Ascending aorta (tissue), 2 donors: ENCODE measurements at regions not wholly inside any gene's neighbourhood (a gene's known extent, or its start where the extent isn't known, plus 50 kb on each side); places are given as distances from the start of the nearest gene placed in this dataset.
"Not testable (repeated sequence)": the region's sequence is repeated elsewhere in the genome, so short reads cannot be mapped to it uniquely, and the experiment has no call there.

Source experiments
- DNase-seq, 2 donors: peaks; one replicate each; pipeline ENCODE4 v3.0.0-alpha.2; 2019; ENCODE audit warnings: low spot score in 2 of 2
- H3K27ac ChIP-seq, 2 donors: fragments of 200-600 bp; sonication (generic); one replicate each; pipeline ENCODE4 v1.5.1; 2016 to 2017; ENCODE audit warnings: mild to moderate bottlenecking in 1 of 2
- H3K27me3 ChIP-seq: fragments of 200-600 bp; sonication (generic); one replicate; pipeline ENCODE4 v1.5.1; 2017
- H3K36me3 ChIP-seq, 2 donors: fragments of 200-600 bp; sonication (generic); one replicate each; pipeline ENCODE4 v1.5.1; 2016
- H3K4me1 ChIP-seq, 2 donors: fragments of 200-600 bp; sonication (generic); one replicate each; pipeline ENCODE4 v1.5.1; 2016 to 2017; ENCODE audit warnings: mild to moderate bottlenecking in 1 of 2
- H3K4me3 ChIP-seq, 2 donors: fragments of 200-600 bp; sonication (generic); one replicate each; pipeline ENCODE4 v1.5.1; 2016 to 2017; ENCODE audit warnings: mild to moderate bottlenecking in 1 of 2
- H3K9me3 ChIP-seq, 2 donors: fragments of 200-600 bp; sonication (generic); one replicate each; pipeline ENCODE4 v1.5.1; 2016
- intact Hi-C: fragments of 100-400 bp; cut with DNase I; formaldehyde crosslinking; loops from one replicate; pipeline ENCODE4 v1.15.1; 2023
- TF ChIP-seq, protein P1 (sequence below), 3 experiments: fragments of 200-600 bp in 2 of 3; fragments of 450-650 bp in 1 of 3; sonication (generic) in 2 of 3; IDR thresholded peaks; one replicate each; pipeline ENCODE4 v1.5.1; 2016 to 2019; ENCODE audit warnings: antibody characterized with exemption in 3 of 3, mild to moderate bottlenecking in 1 of 3, moderate library complexity in 1 of 3

DNA sequence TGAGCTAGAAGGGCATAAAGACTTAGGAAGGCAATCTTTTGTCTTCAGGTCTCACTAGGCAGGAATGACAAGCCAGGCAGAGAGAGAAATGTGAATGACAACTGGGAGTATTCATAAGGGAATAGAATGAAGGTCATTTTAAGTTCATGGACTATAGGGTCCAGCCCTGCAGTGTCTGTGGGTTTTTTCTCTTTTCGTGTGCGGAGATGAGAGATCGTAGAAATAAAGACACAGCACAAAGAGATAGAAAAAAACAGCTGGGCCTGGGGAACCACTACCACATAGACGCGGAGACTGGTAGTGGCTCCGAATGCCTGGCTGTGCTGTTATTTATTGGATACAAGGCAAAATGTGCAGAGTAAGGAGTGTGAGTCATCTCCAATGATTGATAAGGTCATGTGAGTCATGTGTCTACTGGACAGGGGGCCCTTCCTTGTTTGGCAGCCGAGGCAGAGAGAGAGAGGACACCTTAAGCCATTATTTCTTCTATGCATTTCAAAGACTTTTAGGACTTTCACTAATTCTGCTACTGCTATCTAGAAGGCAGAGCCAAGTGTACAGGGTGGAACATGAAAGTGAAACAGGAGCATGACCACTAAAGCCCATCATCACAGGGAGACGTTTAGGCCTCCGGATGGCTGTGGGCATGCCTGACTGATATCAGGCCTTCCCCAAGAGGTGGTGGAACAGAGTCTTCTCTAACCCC is 921.8 kb upstream of the PCDH10 start:
- no peak overlapping the region for H3K27ac ChIP-seq
- no peaks in the 10 kb centered on the region for H3K9me3 ChIP-seq
- no peaks in the 10 kb centered on the region for H3K36me3 ChIP-seq
- H3K4me3 ChIP-seq = no peak overlapping the region
- H3K4me1 ChIP-seq = no peaks in the 10 kb centered on the region
- no peak for DNase-seq
- TF ChIP-seq, protein P1, sequence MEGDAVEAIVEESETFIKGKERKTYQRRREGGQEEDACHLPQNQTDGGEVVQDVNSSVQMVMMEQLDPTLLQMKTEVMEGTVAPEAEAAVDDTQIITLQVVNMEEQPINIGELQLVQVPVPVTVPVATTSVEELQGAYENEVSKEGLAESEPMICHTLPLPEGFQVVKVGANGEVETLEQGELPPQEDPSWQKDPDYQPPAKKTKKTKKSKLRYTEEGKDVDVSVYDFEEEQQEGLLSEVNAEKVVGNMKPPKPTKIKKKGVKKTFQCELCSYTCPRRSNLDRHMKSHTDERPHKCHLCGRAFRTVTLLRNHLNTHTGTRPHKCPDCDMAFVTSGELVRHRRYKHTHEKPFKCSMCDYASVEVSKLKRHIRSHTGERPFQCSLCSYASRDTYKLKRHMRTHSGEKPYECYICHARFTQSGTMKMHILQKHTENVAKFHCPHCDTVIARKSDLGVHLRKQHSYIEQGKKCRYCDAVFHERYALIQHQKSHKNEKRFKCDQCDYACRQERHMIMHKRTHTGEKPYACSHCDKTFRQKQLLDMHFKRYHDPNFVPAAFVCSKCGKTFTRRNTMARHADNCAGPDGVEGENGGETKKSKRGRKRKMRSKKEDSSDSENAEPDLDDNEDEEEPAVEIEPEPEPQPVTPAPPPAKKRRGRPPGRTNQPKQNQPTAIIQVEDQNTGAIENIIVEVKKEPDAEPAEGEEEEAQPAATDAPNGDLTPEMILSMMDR (IDR thresholded peaks at IDR 0.05) = no peak
- intact Hi-C loops = no loop called here
- H3K27me3 ChIP-seq = no peaks in the 10 kb centered on the region

DNA sequence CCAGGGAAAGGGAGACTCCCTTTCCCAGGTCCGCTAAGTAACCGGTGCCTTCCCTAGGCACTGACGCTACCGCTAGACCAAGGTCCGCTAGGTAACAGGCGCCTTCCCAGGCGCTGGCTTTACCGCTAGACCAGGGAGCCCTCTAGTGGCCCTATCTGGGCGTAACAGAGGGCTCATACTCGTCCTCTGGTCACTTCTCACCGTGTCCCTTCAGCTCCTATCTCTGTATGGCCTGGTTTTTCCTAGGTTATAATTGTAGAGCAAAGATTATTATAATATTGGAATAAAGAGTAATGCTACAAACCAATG is 921.3 kb upstream of the PCDH10 start:
- H3K4me1 ChIP-seq, intact Hi-C loops, DNase-seq, H3K36me3 ChIP-seq, H3K4me3 ChIP-seq, H3K27me3 ChIP-seq, H3K27ac ChIP-seq, H3K9me3 ChIP-seq: not testable (repeated sequence)
- TF ChIP-seq, protein P1 (IDR thresholded peaks at IDR 0.05) = peak in 2 of 3 experiments; percentile 13 to 21

DNA sequence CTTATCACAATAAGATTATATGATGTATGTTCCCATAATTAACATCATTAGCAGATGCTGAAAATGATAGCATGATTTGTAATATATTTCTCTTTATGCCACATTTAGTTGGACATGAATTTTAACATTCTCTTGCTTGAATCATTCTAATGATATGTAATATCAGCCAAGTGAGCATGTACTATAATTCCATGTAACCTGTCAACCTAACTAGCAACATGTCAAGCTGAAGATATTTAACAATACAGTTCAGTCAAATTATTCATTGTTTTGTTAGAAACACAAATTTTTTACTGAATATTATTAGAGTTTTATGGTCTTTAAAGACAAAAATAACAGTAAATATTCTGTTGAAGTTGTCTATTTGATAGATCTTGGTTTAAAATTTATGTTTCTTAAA is 920.4 kb upstream of the PCDH10 start:
- Histone ChIP-seq H3K36me3 (no peaks in the 10 kb centered on the region), H3K9me3 (no peaks in the 10 kb centered on the region), H3K27me3 (no peaks in the 10 kb centered on the region), H3K4me1 (no peaks in the 10 kb centered on the region), H3K27ac (no peak overlapping the region), H3K4me3 (no peak overlapping the region)
- TF ChIP-seq, protein P1 (IDR thresholded peaks at IDR 0.05) = no peak
- DNase-seq = no peak
- intact Hi-C loops = no loop called here

DNA sequence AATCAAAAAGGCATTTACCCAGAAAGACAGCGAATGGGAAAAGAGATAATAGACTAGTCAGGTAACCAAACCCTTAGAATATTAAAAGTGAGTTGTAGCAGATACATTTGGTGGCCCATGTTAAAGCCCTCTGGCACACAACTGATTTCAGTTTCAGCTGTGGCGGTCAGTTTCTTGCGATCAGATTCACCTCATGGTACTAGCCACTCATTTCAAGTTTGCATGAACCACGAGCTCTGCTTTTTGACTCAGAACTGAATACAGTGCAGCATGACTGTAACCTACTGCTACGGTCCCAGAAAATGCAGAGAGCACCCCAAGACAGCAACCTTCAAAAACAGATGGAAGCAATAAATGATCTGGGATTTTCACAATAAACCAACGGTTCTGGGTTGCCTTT is 919.1 kb upstream of the PCDH10 start:
- Histone ChIP-seq H3K9me3 (no peaks in the 10 kb centered on the region), H3K4me1 (no peaks in the 10 kb centered on the region), H3K27ac (no peak overlapping the region), H3K27me3 (no peaks in the 10 kb centered on the region), H3K36me3 (no peaks in the 10 kb centered on the region), H3K4me3 (no peak overlapping the region)
- TF ChIP-seq, protein P1 (IDR thresholded peaks at IDR 0.05) = no peak
- intact Hi-C loops = no loop called here
- no peak for DNase-seq

DNA sequence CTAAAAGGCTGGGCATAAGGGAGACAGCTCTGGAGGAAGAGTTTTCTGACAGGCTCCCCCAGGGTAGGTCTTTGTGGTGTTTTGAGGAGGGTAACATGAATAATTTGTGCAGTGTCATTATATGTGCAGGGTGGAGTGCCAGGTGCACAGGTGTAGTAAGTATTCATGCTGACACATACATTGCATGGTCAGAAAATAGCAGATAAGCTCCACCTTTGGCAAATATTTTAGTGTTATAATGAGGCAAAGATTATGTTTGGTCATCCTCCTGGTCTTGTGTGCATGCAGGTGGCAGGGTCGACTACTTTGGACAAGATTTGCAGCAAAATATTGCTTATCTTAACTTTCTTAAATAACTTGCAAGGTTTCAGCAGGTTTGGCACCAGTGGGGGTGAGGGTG is 910.4 kb upstream of the PCDH10 start:
- Histone ChIP-seq H3K4me3 (no peak overlapping the region), H3K27me3 (no peaks in the 10 kb centered on the region), H3K27ac (no peak overlapping the region), H3K9me3 (no peaks in the 10 kb centered on the region), H3K36me3 (no peaks in the 10 kb centered on the region), H3K4me1 (no peaks in the 10 kb centered on the region)
- intact Hi-C loops = no loop called here
- DNase-seq = no peak
- TF ChIP-seq, protein P1 (IDR thresholded peaks at IDR 0.05) = no peak

DNA sequence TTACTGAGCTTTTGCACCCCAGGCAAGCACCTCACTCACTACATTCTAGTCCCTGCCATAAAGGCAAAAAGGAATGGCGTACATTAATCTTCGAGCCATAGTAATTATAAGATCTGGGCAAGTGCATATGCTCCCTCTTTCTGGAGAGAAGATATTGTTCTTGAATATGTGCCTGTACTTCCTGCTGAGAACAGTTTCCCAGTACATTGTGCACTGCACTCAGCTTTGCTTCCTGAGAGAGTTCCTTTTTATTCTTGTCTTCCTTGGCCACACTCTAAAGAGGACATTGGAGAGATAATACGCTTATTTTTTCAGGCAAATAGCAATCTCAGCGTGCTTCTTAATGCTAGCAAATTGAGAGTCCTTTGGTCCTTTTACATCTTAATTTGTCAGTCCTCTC is 909.0 kb upstream of the PCDH10 start:
- TF ChIP-seq, protein P1 (IDR thresholded peaks at IDR 0.05) = no peak

More for the DNA sequence above, 909.0 kb upstream of the PCDH10 start:
- no peak overlapping the region for H3K4me3 ChIP-seq
- H3K9me3 ChIP-seq = no peaks in the 10 kb centered on the region
- no peak for DNase-seq
- intact Hi-C loops = no loop called here
- H3K36me3 ChIP-seq = no peaks in the 10 kb centered on the region
- no peaks in the 10 kb centered on the region for H3K27me3 ChIP-seq
- H3K27ac ChIP-seq = no peak overlapping the region
- H3K4me1 ChIP-seq = no peaks in the 10 kb centered on the region
